NB4 (cell line): ENCODE measurements at regions not wholly inside any gene's neighbourhood (a gene's known extent, or its start where the extent isn't known, plus 50 kb on each side); places are given as distances from the start of the nearest gene placed in this dataset.

ENCODE experiments used
- CTCF ChIP-seq: IDR thresholded peaks from one replicate; pipeline ENCODE4 v1.5.1; 2012; ENCODE audit warnings: low read depth, low read length
- POLR2A ChIP-seq: IDR thresholded peaks from 2 replicates; pipeline ENCODE4 v1.6.1; 2011; ENCODE audit warnings: mild to moderate bottlenecking; ENCODE audit not compliant: insufficient read length; ENCODE audit errors: extremely low read depth

- no peak for TF ChIP-seq CTCF
- no peak for TF ChIP-seq POLR2A
Measured at GRCh38 chr3:69454204-69454787, 68.4 kb upstream of the FRMD4B start.
